HFF-Myc (cell line): ENCODE measurements at regions not wholly inside any gene's neighbourhood (a gene's known extent, or its start where the extent isn't known, plus 50 kb on each side); places are given as distances from the start of the nearest gene placed in this dataset.

Experiments
- DNase-seq: peaks from one replicate; pipeline ENCODE4 v3.0.0-alpha.2; 2011; ENCODE audit warnings: low read depth; ENCODE audit errors: extremely low read depth
- H3K4me3 ChIP-seq: replicated peaks from 2 replicates; pipeline ENCODE4 v1.5.1; 2011; ENCODE audit warnings: low read depth, mild to moderate bottlenecking, control low read depth, low read length
- TF ChIP-seq, protein P1 (sequence below): IDR thresholded peaks from 2 replicates; pipeline ENCODE4 v1.5.1; 2012; ENCODE audit warnings: mild to moderate bottlenecking, low read depth, low read length, control low read depth; ENCODE audit errors: missing control alignments

DNA sequence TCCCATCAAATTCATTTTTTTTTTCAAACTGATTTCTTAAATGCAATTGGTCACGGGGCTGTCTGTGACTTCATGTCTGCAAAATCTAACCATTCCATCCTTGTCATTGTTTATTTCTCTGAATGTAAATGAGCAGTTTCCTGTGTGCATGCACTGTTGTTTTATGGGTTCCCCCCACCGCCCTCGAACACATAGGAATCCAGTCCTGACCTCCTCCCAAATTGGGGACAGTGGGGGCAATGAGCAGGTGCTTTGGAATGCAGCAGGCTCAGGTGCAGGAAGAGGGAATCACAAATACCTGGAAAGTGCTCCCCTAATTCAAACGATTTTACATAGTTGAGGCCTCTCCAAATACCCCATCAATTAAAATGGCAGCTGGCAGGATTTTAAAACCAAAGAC, 62.6 kb upstream of the ESRRB start:
- no peak overlapping the region for H3K4me3 ChIP-seq
- no peak for DNase-seq
- TF ChIP-seq, protein P1, sequence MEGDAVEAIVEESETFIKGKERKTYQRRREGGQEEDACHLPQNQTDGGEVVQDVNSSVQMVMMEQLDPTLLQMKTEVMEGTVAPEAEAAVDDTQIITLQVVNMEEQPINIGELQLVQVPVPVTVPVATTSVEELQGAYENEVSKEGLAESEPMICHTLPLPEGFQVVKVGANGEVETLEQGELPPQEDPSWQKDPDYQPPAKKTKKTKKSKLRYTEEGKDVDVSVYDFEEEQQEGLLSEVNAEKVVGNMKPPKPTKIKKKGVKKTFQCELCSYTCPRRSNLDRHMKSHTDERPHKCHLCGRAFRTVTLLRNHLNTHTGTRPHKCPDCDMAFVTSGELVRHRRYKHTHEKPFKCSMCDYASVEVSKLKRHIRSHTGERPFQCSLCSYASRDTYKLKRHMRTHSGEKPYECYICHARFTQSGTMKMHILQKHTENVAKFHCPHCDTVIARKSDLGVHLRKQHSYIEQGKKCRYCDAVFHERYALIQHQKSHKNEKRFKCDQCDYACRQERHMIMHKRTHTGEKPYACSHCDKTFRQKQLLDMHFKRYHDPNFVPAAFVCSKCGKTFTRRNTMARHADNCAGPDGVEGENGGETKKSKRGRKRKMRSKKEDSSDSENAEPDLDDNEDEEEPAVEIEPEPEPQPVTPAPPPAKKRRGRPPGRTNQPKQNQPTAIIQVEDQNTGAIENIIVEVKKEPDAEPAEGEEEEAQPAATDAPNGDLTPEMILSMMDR = no peak

DNA sequence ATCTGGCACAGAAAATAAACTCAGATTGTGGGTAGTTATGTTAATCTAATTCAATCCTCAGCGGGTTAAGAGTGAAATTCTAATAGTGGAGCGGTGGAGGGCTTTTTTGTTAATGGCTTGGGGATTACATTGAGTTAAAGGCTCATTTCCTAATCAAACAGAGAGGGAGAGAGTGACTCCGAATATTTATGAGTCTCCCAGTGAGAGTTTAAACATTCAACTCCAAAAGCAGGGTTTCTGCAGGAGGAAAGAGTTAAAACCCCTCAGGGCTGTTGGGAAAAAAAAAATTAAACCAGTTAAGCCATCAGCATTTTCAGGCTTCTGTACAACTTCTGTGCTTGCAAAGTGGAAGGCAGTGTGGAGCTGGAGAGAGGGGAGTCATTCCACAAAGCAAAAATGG, 62.1 kb upstream of the ESRRB start:
- TF ChIP-seq, protein P1 = no peak
- no peak for DNase-seq
- H3K4me3 ChIP-seq = no peak overlapping the region

DNA sequence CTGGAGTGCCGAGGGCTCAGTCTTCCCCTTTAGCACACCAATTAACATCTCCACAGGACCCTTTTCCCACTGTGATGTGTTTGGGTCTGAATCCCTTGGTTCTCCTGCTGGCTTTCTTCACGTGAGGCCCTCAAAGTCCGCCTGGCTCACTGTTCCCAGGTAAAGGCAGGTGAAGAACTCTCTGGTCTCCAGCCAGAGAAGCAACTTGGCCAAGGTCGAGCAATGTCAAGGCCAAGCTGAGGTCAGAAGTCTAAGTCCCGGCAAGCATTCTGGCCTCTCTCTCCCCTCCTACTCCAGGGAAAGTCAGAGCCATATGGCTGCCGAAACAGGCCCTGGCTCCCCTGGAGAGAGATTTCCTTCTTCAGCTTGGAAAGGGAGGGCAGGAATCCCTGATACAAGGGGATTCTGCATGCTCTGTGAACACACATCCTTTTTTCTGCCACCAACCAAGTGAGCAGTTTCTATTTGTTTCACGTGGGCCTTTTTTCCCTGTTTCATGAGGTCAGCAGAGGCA, 61.4 kb upstream of the ESRRB start:
- no peak overlapping the region for H3K4me3 ChIP-seq
- TF ChIP-seq, protein P1 = no peak
- DNase-seq = no peak

DNA sequence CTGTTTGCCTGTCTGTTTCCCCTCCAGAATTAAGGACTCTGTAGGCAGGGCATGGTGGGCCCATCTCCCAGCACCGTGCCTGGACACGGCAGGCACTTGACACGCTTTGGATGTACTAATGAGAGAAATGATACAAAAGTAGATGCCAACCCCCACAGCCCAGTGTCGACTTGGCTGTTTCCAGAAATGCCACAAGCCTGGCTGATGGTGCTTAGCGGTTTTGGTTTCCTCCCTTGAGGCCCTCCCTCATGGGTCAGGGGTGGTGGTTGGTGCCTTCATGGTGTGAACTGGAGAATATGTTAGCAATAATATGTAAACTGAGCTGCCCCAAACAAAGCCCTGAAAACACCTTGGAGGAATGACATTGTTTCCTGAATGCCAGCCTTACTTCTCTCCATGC, 55.5 kb upstream of the ESRRB start:
- H3K4me3 ChIP-seq = no peak overlapping the region
- TF ChIP-seq, protein P1 = no peak
- no peak for DNase-seq

DNA sequence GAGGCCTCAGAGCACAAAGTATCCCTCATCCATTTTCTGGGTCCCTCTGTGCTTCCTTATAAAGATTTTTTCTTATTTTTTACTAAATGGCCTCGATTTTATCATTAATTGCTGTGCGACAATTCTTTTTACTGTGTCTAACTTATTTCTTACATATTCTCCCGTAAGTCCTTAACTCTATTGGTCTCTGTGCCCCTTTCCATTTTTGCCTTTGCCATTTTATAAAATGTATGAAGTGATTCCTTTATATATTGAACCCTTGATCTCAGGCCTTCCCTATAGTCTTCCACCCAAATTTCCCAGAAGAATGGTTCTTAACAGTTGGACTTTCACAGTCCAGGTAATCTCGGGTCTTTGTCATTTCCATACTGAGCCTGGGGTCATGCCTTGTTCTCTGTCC, 55.0 kb upstream of the ESRRB start:
- H3K4me3 ChIP-seq = no peak overlapping the region
- TF ChIP-seq, protein P1 = no peak
- no peak for DNase-seq

DNA sequence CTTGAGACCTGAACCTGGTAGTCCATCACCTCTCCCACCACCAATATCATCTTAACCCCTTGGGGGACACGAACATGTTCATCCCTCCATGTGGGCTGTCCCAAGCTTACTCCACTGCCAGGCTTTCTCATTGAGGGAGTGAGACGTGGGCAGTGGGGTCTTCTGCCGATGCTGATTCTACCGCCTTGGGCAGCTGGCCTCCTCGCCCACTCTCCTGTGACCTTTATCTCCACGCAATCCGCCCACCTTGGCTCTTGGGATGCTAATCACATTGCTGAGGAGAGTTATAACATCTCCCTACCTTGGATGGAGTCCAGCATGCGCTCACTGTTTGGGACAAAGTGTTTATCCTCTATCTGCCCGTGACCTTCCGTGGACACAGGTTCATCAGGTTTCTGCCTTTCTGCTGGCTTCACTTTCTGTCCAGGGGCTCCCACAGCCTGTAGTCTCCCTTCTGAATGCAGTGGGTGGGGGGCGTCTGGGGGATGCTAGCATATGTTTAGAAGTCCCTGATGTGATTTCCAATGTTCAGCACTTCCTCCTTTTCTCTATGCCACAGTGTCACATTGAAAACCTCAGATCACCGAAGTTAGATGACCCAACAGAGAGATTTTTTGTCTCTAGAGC, 53.2 kb upstream of the ESRRB start:
- no peak for DNase-seq
- TF ChIP-seq, protein P1 = no peak
- H3K4me3 ChIP-seq = no peak overlapping the region
